HG03097 (cell line): ENCODE measurements at regions not wholly inside any gene's neighbourhood (a gene's known extent, or its start where the extent isn't known, plus 50 kb on each side); places are given as distances from the start of the nearest gene placed in this dataset.

ENCODE experiments used
- ATAC-seq: cut with Tn5 transposase; IDR thresholded peaks from one replicate; pipeline ENCODE4 v1.9.1; 2021; ENCODE audit not compliant: unreplicated experiment, low FRiP score

DNA sequence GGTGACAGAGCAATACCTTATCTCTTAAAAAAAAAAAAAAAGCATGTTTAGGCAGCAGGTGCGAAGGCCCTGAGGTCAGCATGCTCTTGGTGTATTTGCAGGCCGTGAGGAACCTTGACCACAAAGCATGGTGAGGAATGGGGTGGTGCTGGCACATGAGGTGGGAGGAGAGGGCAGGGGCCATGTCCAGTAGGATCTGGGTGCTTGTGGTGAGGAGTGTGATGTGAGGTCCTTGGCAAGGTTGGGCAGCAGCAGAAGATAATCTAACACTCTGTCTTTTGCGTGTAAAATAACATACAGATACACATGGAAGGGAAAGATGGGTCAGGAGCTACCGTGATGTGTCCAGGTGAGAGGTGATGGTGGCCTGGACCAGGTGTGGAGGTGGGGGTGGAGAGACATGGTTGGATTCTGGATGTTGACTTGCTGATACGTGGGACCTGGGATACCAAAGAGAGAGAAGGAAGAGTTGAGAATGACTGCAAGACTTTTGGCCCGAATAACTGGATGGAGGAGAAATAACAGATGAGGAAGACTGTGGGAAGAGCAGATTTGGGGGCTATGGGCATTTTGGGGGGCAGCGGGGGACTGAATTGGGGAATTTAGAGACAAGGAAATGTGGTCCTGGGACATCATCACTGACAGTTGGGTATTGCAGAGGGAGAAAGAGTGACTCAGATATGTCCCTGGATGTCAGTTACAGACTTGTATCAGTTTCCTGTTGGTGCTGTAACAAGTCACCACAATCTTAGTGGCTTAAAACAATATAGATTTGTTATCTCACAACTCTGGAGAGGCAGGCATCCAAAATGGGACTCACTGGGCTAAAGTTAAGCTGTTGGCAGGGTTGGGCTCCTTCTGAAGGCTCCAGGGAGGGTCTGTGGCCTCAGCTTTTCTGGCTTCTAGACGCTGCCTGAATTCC, 274.9 kb downstream of the HAPSTR1 start:
- no peak for ATAC-seq

GRCh38 chr16:9370061-9370491, 278.6 kb downstream of the HAPSTR1 start:
- ATAC-seq, result no peak

DNA sequence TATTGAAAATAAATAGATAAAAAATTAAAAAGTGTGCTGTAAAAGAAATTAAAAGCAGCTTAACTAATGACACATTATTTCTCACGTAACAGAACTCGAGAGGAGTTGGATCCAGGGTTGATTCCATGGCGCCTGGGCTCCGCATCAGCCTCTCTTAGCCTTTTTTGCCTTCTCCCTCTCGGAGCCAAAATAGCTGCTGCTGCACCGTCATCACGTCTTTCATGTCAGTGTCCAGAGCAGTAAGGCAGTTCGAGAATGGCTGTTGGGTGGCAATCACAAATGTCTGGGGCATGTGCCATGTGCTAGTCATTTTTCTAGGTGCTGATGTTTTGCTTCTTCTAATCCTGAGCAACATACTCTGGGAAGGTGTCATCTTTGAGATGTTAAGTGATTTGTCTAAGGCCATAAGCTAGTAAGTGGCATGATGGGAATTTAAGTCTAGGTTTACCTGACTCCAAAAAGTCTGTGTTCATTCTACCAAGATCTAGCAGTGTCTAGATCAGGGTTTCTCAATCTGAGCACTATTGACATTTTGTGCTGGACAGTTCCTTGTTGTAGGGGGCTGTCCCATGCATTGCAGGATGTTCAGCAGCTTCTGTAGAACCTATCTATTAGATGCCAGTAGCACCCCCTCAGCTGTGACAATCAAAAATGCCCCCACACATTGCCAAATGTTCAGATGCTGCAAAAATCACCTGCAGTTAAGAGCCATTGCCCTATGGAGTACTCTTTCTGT, 280.4 kb downstream of the HAPSTR1 start:
- ATAC-seq, result no peak

- ATAC-seq, result no peak
Measured at GRCh38 chr16:9372934-9373890, 281.8 kb downstream of the HAPSTR1 start.

GRCh38 chr16:9374061-9374460, 282.6 kb downstream of the HAPSTR1 start:
- no peak for ATAC-seq

DNA sequence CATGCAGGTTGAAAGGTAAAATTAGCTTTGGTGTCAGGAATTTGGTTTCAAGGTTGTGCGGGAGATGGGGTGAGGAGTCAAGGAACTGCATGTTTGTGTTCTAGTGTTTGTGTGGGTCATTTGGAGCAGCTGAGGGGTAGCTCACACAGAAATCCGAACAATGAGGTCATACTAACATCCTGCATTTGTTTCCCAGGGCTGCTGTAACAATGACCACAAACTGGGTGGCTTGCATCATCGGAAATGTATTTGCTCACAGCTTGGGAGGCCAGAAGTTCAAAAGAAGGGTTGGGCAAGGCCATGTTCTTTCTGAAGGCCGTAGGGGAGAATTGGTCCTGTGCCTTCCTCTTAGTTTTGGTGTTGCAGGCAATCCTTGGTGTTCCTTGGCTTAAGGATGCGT, 287.4 kb downstream of the HAPSTR1 start:
- no peak for ATAC-seq

GRCh38 chr16:9380221-9380620, 288.8 kb downstream of the HAPSTR1 start:
- no peak for ATAC-seq

DNA sequence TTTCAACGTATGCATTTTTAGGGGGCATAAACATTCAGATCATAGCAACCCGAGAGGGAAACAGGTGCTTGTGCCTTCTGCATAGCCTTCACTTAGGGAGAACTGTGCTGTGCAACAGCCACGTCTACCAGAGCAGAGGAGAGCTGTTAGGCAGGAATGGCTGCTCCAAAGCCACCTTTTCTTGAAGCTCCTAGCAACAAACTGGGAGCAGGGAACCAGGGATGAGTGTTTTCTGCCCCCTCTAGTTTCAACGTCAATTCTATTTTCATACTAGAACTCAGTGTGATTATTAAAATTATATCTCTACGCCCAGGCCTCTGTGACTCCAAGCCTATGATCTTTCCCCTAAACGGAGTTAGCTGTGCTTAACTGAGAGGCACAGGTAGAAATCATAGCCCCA, 290.0 kb downstream of the HAPSTR1 start:
- no peak for ATAC-seq

DNA sequence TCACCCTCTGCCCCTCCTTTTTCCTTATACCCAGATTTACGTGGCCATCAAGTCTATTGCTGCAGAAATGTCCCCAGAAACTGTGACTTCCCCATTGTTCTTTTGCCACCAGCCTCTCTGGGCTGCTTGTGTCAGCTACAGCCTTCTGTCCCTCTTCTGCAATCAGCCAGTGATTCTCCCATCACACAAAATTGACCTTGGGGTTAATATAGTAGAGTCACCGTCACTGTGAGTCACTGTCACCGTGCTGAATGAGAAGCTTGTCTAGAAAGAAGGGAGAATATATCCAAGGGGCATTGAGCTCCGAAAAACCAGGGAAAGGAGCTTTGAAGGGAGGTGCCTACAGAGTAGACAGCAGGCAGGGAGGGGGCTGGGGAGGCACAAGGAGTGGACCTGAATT, 290.5 kb downstream of the HAPSTR1 start:
- ATAC-seq, result no peak

DNA sequence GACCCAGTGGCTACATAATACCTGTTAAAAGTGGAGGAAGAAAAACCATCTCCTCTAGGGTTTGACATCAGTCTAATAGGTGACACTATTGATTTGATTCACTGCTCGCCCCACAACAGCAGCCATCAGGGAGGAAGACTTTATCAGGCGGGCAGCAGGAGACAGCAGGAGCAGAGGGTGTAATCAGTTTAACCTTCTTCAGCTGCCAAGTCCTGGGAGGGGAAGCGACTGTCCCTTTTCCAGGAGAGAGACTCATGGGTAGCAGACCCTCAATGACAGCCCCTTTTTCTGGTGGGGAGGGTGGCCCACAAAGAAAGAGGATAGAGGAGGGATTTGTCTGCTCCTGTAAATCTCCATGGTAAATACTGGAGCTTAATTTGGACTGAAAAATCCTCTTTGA, 291.8 kb downstream of the HAPSTR1 start:
- ATAC-seq, result no peak

GRCh38 chr16:9384141-9384540, 292.7 kb downstream of the HAPSTR1 start:
- no peak for ATAC-seq

- no peak for ATAC-seq
Measured at GRCh38 chr16:9389543-9390207, 298.2 kb downstream of the HAPSTR1 start.

GRCh38 chr16:9392956-9393355, 301.5 kb downstream of the HAPSTR1 start:
- no peak for ATAC-seq

GRCh38 chr16:9393591-9393990, 302.1 kb downstream of the HAPSTR1 start:
- no peak for ATAC-seq

DNA sequence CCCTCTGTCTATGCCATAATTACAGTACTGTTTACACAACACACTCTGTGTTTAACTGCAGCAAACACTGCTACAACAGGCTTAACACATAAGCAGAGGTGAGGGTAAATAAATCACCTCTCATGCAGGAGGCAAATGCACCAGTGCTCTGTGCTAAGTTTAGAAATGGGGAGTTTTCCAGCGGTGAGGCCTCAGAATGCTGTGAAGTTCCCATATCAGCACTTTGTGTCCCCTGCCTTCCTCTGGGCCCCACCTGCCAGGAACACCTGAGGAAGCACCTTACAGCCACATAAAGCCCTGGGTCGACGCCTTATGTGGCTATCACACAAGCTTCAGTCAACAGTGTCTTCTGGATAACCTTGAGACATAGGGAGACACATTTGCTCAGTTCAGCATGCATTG, 304.5 kb downstream of the HAPSTR1 start:
- ATAC-seq, result no peak

DNA sequence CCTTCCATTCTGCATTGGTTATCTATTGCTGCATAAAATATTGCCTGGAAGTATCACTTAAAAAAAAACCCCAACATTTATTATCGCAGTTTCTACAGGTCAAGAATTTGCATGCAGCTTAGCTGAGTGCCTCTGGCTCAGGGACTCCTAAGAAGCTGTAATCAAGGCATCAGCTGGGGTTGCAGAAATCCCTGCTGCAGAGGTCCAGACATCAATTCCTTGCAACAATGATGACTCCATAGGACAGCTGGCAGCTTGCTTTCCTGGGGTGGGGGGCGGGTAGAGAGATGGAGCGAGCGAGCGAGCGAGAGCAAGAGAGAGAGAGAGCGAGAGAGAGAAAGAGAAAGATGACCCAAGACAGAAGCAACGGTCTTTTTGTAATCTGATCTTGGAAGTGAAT, 308.1 kb downstream of the HAPSTR1 start:
- ATAC-seq, result no peak

DNA sequence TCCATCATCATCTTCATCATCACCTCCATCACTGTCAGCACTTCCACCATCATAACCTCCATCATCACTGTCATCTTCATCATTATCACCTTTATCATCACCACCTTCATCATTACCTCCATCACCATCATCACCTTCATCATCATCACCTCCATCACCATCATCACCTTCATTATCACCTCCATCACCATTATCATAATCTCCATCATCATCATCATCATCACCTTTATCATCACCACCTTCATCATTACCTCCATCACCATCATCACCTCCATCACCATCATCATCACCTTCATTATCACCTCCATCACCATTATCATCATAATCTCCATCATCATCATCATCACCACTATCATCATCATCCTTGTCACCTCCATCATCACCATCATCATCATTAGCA, 309.7 kb downstream of the HAPSTR1 start:
- ATAC-seq, result no peak

DNA sequence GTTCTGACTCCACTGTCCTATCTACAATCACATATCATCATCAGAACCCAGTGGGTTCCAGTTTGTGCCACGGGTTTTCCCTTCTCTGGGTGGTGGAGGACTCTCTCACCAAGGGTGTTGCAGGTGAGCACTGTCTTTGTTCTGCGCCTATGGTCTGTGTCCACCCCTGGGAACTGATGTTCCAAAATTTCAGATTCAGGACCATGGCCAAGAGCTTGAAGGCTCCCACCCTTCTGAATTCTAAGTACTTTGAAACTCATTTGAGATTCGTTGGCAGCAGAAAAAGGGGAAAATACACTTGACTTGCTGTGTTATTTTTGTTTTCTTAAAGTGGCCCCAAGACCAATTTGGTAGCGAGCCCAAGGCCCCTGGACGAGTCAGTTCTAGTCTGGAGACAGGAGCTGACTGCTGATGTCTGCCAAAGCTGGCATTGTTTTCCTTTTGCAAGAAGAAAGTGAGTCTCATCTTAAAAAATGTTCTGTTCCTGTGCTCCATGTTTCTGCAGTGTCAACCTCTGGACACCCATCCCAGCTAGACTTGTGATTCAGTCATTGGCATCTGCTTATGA, 310.9 kb downstream of the HAPSTR1 start:
- no peak for ATAC-seq

GRCh38 chr16:9404811-9405210, 313.4 kb downstream of the HAPSTR1 start:
- ATAC-seq, result no peak
